Hypothalamus (tissue), 51 donors: ENCODE measurements at regions not wholly inside any gene's neighbourhood (a gene's known extent, or its start where the extent isn't known, plus 50 kb on each side); places are given as distances from the start of the nearest gene placed in this dataset.

Source experiments
- DNase-seq, 51 donors: peaks; one replicate each; lab custom pipeline; 2025; lab: John Stamatoyannopoulos, UW

- no peak for DNase-seq
Observed at GRCh38 chr11:31912808-31913207, 101.7 kb upstream of the PAX6 start.

GRCh38 chr11:31910950-31911576 lies 99.9 kb upstream of the PAX6 start:
- no peak for DNase-seq

GRCh38 chr11:31903225-31904074 lies 92.3 kb upstream of the PAX6 start:
- DNase-seq = no peak

GRCh38 chr11:31902706-31903105 lies 91.6 kb upstream of the PAX6 start:
- no peak for DNase-seq

GRCh38 chr11:31895926-31896325 lies 84.8 kb upstream of the PAX6 start:
- DNase-seq = no peak

- DNase-seq = no peak
Observed at GRCh38 chr11:31887180-31887579, 76.1 kb upstream of the PAX6 start.

GRCh38 chr11:31884080-31884479 lies 73.0 kb upstream of the PAX6 start:
- no peak for DNase-seq

GRCh38 chr11:31883435-31883834 lies 72.3 kb upstream of the PAX6 start:
- no peak for DNase-seq

- DNase-seq = peak in 1 of 51 donors; percentile 1
Observed at GRCh38 chr11:31882951-31883392, 71.8 kb upstream of the PAX6 start.

GRCh38 chr11:31881825-31882224 lies 70.7 kb upstream of the PAX6 start:
- no peak for DNase-seq

GRCh38 chr11:31879681-31880080 lies 68.6 kb upstream of the PAX6 start:
- DNase-seq = no peak

GRCh38 chr11:31877863-31878262 lies 66.7 kb upstream of the PAX6 start:
- no peak for DNase-seq

GRCh38 chr11:31877083-31877482 lies 66.0 kb upstream of the PAX6 start:
- DNase-seq = no peak

GRCh38 chr11:31875866-31876560 lies 64.9 kb upstream of the PAX6 start:
- DNase-seq = no peak

GRCh38 chr11:31874631-31875191 lies 63.6 kb upstream of the PAX6 start:
- no peak for DNase-seq

GRCh38 chr11:31873124-31873523 lies 62.0 kb upstream of the PAX6 start:
- no peak for DNase-seq

GRCh38 chr11:31872076-31872443 lies 60.9 kb upstream of the PAX6 start:
- no peak for DNase-seq

GRCh38 chr11:31871310-31872075 lies 60.4 kb upstream of the PAX6 start:
- no peak for DNase-seq

- peak in 20 of 51 donors; percentile 1 to 53 (median 7) for DNase-seq
Observed at GRCh38 chr11:31870609-31871309, 59.6 kb upstream of the PAX6 start.

- DNase-seq = no peak
Observed at GRCh38 chr11:31869986-31870385, 58.9 kb upstream of the PAX6 start.
